T47D (cell line): ENCODE measurements at regions not wholly inside any gene's neighbourhood (a gene's known extent, or its start where the extent isn't known, plus 50 kb on each side); places are given as distances from the start of the nearest gene placed in this dataset.

ENCODE experiments used
- DNase-seq, 2 experiments: peaks; one replicate each; pipeline versions ENCODE4 v3.0.0 to v3.0.0-alpha.2; 2011 to 2012; ENCODE audit warnings: low read depth in 1 of 2, low spot score in 1 of 2
- JUND ChIP-seq: IDR thresholded peaks from 2 replicates; pipeline ENCODE4 v1.6.1; 2012; ENCODE audit warnings: low read depth
- in situ Hi-C: cut with HindIII; loops from 2 replicates; pipeline ENCODE4 v1.10.0; 2016; ENCODE audit warnings: low sequenced_read_pairs, low pct_unique_long_range_greater_than_20kb

DNA sequence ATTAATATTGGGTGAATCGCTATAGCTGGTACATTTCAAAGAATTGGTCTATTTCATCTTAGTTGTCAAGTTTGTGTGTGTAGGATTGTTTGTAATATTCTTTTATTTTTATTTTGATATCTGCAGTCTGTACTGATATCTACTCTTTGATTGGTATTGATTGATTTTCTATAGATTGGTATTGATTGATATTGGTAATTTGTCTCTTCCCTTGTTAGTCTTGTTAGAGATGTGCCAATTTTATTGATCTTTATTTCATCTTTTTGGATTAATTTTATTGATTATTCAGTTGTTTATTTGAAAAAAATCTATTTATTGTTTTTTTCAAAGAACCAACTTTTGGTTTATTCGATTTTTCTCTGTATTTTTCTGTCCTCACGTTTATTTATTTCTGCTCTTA lies 61.4 kb downstream of the TM2D3 start:
- no peak for TF ChIP-seq JUND
- in situ Hi-C loops, result no loop called here
- no peak for DNase-seq

DNA sequence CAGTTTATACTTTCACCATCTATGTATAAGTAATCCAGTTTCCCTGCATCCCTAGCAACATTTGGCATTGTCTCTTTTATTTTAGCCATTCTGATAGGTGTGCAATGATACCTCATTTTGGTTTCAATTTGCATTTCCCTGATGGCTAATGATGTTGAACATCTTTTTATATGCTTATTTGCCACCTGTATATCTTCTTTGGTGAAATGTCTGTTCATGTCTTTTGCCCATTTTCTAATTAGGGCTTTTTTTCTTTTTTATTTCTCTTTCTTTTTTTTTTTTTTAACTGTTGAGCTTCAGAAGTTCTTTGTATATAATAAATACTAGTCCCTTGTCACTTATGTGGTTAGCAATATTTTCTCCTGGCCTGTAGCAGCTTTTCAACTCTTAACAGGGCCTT lies 68.9 kb downstream of the TM2D3 start:
- no peak for DNase-seq
- no peak for TF ChIP-seq JUND
- in situ Hi-C loops, result no loop called here

GRCh38 chr15:101580431-101580830 lies 71.8 kb downstream of the TM2D3 start:
- in situ Hi-C loops, result no loop called here
- TF ChIP-seq JUND, result no peak
- no peak for DNase-seq

DNA sequence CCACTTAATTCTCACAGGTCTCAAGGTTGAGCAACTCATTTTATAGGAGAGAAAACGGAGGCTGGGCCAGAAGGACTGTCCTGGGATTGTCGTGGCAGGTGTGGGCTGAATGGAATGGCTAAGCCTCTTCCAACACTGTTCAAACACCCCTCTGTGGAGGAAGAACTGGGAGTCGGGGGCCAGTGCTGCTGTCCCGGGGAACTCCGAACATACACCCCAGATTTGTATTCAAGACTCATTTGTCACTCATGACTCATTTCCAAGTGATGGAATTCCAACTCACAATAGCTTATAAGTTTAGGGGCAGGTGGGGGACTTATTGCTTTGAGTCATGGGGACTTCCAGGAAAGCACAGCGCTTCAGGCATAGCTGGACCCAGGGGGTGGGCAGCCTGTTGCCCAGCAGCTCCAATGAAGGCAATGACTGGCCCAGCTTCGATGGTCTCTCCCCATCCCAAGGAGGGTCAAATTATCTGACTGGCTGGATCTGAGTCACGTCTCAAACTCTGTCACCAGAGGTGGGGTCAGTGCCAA lies 72.5 kb downstream of the TM2D3 start:
- in situ Hi-C loops, result no loop called here
- DNase-seq, result no peak
- TF ChIP-seq JUND, result no peak

GRCh38 chr15:101578443-101578894 lies 73.7 kb downstream of the TM2D3 start:
- TF ChIP-seq JUND, result no peak
- in situ Hi-C loops, result no loop called here
- DNase-seq, result peak; percentile 77 to 88

GRCh38 chr15:101573951-101574350 lies 78.2 kb downstream of the TM2D3 start:
- in situ Hi-C loops, result no loop called here
- TF ChIP-seq JUND, result no peak
- DNase-seq, result no peak

- DNase-seq, result no peak
- in situ Hi-C loops, result no loop called here
- no peak for TF ChIP-seq JUND
Observed at GRCh38 chr15:101570241-101570640, 80.7 kb upstream of the PCSK6 start.

- DNase-seq, result no peak
- TF ChIP-seq JUND, result no peak
- in situ Hi-C loops, result no loop called here
Observed at GRCh38 chr15:101568821-101569555, 79.5 kb upstream of the PCSK6 start.

DNA sequence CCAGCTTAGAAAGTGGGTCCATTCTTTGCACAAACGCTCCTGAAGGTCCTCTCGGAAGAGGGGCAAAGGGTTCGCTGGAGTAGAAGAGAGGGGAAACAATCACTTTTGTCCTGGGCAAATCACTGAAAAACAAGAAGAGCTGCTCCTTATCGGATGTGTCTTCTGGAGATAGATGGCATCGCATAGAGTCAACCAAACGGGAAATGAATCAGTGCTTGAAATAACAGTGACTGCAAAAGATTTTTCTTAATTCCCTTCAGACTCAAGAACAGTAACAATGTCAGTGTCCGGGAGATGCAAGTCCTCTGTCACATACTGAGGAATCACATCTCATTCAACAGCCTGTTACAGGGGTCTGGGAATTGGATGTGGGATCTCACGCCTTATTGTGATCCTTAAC lies 78.8 kb upstream of the PCSK6 start:
- in situ Hi-C loops, result no loop called here
- no peak for TF ChIP-seq JUND
- DNase-seq, result no peak

- in situ Hi-C loops, result no loop called here
- DNase-seq, result no peak
- TF ChIP-seq JUND, result no peak
Observed at GRCh38 chr15:101566748-101567488, 77.4 kb upstream of the PCSK6 start.

GRCh38 chr15:101565377-101565776 lies 75.9 kb upstream of the PCSK6 start:
- TF ChIP-seq JUND, result no peak
- in situ Hi-C loops, result no loop called here
- DNase-seq, result no peak

DNA sequence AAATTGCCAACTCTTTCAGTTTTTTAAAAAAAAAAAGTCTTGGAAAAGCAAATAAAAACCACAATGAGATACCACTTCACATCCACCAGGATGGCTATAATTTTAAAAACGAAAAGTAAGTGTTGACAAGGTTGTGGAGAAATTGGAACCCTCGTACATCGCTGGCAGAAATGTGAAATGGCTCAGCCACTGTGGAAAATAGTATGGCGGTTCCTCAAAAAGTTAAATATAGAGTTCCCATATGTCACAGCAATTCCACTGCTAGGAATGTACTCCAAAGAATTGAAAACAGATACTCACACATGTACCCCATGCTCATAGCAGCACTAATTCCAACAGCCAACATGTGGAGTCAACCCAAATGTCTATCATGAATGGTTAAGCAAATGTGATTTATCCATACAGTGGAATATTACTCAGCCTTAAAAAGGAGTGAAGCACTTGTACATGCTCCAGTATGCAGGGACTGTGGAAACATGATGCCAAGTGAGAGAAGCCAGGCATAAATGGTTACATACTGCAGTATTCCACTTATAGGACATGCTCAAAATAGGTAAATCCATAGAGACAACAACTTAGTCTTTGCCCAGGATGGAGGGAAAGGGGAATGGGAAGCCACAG lies 73.8 kb upstream of the PCSK6 start:
- in situ Hi-C loops, result no loop called here
- TF ChIP-seq JUND, result no peak
- DNase-seq, result no peak
